ENCODE measurements at regions not wholly inside any gene's neighbourhood (a gene's known extent, or its start where the extent isn't known, plus 50 kb on each side); places are given as distances from the start of the nearest gene placed in this dataset.
"Not testable (repeated sequence)": the region's sequence is repeated elsewhere in the genome, so short reads cannot be mapped to it uniquely, and the experiment has no call there.

DNA sequence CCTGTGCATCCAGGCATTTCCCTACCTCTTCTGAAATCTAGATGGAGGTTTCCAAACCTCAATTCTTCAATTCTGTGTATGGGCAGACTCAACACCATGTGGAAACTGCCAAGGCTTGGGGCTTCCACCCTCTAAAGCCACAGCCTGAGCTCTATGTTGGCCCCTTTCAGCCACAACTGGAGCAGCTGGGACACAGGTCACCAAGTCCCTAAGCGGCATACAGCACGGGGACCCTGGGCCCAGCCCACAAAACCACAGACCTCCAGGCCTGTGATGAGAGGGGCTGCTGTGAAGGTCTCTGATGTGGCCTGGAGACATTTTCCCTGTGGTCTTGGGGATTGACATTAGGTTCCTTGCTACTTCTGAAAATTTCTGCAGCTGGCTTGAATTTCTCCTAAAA lies 255.4 kb downstream of the TDRD15 start:
- CTCF ChIA-PET, result no interaction called here
- Histone ChIP-seq H3K36me3 (ENCODE audit: control insufficient read depth in 1 of 2, insufficient read depth in 2 of 2, low read length in 2 of 2) (no peaks in the 10 kb centered on the region), H3K4me3 (replicated peaks in 1 of 2; ENCODE audit: low read depth in 1 of 2, low read length in 2 of 2) (no peak overlapping the region), H3K9me2 (ENCODE audit: insufficient read depth) (no peaks in the 10 kb centered on the region), H3K9ac (ENCODE audit: low read length) (no peak overlapping the region), H4K20me1 (ENCODE audit: insufficient read depth) (no peaks in the 10 kb centered on the region), H3K4me1 (ENCODE audit: control insufficient read depth in 1 of 2, insufficient read depth in 2 of 2, low read length in 2 of 2) (no peaks in the 10 kb centered on the region), H3K27me3 (ENCODE audit: insufficient read depth, low read length) (no peaks in the 10 kb centered on the region), H2AFZ (ENCODE audit: low read depth, low read length, poor library complexity, severe bottlenecking) (no peak overlapping the region), H3K4me2 (ENCODE audit: low read length) (no peak overlapping the region), H3K79me2 (ENCODE audit: insufficient read depth, low read length) (no peaks in the 10 kb centered on the region), H3K27ac (ENCODE audit: low read depth, low read length) (no peak overlapping the region), H3K9me3 (ENCODE audit: control insufficient read depth in 1 of 2, insufficient read depth in 1 of 2, low read depth in 1 of 2, low read length in 2 of 2) (no peaks in the 10 kb centered on the region)
- intact Hi-C loops (cut with micrococcal nuclease), result no loop called here
- POLR2A ChIA-PET, result no interaction called here
- BruUV-seq (replicated peaks), result no TSS peak
- no peak for ATAC-seq
- RAD21 ChIA-PET (ENCODE audit: low non-redundant PET in 1 of 2, low total read pairs in 2 of 2, uncharacterized antibody in 2 of 2, unreplicated experiment in 2 of 2), result no interaction called here
- no peak for TF ChIP-seq JUND (IDR thresholded peaks at IDR 0.05)
- no peak for TF ChIP-seq RAD21 (IDR thresholded peaks at IDR 0.05; ENCODE audit: low read depth)
- TF ChIP-seq, protein P1, sequence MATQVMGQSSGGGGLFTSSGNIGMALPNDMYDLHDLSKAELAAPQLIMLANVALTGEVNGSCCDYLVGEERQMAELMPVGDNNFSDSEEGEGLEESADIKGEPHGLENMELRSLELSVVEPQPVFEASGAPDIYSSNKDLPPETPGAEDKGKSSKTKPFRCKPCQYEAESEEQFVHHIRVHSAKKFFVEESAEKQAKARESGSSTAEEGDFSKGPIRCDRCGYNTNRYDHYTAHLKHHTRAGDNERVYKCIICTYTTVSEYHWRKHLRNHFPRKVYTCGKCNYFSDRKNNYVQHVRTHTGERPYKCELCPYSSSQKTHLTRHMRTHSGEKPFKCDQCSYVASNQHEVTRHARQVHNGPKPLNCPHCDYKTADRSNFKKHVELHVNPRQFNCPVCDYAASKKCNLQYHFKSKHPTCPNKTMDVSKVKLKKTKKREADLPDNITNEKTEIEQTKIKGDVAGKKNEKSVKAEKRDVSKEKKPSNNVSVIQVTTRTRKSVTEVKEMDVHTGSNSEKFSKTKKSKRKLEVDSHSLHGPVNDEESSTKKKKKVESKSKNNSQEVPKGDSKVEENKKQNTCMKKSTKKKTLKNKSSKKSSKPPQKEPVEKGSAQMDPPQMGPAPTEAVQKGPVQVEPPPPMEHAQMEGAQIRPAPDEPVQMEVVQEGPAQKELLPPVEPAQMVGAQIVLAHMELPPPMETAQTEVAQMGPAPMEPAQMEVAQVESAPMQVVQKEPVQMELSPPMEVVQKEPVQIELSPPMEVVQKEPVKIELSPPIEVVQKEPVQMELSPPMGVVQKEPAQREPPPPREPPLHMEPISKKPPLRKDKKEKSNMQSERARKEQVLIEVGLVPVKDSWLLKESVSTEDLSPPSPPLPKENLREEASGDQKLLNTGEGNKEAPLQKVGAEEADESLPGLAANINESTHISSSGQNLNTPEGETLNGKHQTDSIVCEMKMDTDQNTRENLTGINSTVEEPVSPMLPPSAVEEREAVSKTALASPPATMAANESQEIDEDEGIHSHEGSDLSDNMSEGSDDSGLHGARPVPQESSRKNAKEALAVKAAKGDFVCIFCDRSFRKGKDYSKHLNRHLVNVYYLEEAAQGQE (IDR thresholded peaks at IDR 0.05; ENCODE audit: low read depth), result no peak
- no peak for TF ChIP-seq CBX3 (IDR thresholded peaks at IDR 0.05; ENCODE audit: low read depth)
- TF ChIP-seq, protein P2, sequence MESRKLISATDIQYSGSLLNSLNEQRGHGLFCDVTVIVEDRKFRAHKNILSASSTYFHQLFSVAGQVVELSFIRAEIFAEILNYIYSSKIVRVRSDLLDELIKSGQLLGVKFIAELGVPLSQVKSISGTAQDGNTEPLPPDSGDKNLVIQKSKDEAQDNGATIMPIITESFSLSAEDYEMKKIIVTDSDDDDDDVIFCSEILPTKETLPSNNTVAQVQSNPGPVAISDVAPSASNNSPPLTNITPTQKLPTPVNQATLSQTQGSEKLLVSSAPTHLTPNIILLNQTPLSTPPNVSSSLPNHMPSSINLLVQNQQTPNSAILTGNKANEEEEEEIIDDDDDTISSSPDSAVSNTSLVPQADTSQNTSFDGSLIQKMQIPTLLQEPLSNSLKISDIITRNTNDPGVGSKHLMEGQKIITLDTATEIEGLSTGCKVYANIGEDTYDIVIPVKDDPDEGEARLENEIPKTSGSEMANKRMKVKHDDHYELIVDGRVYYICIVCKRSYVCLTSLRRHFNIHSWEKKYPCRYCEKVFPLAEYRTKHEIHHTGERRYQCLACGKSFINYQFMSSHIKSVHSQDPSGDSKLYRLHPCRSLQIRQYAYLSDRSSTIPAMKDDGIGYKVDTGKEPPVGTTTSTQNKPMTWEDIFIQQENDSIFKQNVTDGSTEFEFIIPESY (IDR thresholded peaks at IDR 0.05; ENCODE audit: extremely low read depth, insufficient replicate concordance, low read length), result no peak
- no peak for TF ChIP-seq SRF (IDR thresholded peaks at IDR 0.05; ENCODE audit: low read depth)
- TF ChIP-seq, protein P3, sequence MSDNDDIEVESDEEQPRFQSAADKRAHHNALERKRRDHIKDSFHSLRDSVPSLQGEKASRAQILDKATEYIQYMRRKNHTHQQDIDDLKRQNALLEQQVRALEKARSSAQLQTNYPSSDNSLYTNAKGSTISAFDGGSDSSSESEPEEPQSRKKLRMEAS (IDR thresholded peaks at IDR 0.05), result no peak
- no peak for TF ChIP-seq ZNF274 (IDR thresholded peaks at IDR 0.05; ENCODE audit: low read depth, low read length)
- TF ChIP-seq POLR2AphosphoS5 (IDR thresholded peaks at IDR 0.05; ENCODE audit: low read depth, low read length), result no peak
- TF ChIP-seq, protein P4, sequence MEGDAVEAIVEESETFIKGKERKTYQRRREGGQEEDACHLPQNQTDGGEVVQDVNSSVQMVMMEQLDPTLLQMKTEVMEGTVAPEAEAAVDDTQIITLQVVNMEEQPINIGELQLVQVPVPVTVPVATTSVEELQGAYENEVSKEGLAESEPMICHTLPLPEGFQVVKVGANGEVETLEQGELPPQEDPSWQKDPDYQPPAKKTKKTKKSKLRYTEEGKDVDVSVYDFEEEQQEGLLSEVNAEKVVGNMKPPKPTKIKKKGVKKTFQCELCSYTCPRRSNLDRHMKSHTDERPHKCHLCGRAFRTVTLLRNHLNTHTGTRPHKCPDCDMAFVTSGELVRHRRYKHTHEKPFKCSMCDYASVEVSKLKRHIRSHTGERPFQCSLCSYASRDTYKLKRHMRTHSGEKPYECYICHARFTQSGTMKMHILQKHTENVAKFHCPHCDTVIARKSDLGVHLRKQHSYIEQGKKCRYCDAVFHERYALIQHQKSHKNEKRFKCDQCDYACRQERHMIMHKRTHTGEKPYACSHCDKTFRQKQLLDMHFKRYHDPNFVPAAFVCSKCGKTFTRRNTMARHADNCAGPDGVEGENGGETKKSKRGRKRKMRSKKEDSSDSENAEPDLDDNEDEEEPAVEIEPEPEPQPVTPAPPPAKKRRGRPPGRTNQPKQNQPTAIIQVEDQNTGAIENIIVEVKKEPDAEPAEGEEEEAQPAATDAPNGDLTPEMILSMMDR (IDR thresholded peaks at IDR 0.05 in 2 of 3, conservative IDR thresholded peaks at IDR 0.05 in 1 of 3; ENCODE audit: borderline replicate concordance in 1 of 3, insufficient read depth in 1 of 3, low read depth in 2 of 3, low read length in 2 of 3), result no peak
- DNase-seq (ENCODE audit: low read depth, low spot score), result no peak

DNA sequence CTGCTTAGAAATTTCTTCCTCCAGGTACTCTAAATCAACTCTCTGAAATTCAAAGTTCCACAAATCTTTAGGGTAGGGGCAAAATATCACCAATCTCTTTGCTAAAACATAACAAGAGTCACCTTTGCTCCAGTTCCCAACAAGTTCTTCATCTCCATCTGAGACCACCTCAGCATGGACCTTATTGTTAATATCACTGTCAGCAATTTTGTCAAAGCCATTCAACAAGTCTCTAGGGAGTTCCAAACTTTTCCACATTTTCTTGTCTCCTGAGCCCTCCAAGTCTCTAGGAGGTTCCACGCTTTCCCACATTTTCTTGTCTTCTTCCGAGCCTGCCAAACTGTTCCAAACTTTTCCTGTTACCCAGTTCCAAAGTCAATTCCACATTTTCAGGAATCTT lies 255.9 kb downstream of the TDRD15 start:
- DNase-seq (ENCODE audit: low read depth, low spot score); H3K27ac ChIP-seq (ENCODE audit: low read depth, low read length); H3K36me3 ChIP-seq (ENCODE audit: control insufficient read depth in 1 of 2, insufficient read depth in 2 of 2, low read length in 2 of 2); ATAC-seq; H4K20me1 ChIP-seq (ENCODE audit: insufficient read depth); CTCF ChIA-PET; H3K9me2 ChIP-seq (ENCODE audit: insufficient read depth); RAD21 ChIA-PET (ENCODE audit: low non-redundant PET in 1 of 2, low total read pairs in 2 of 2, uncharacterized antibody in 2 of 2, unreplicated experiment in 2 of 2); H3K4me2 ChIP-seq (ENCODE audit: low read length); H3K79me2 ChIP-seq (ENCODE audit: insufficient read depth, low read length); H3K9me3 ChIP-seq (ENCODE audit: control insufficient read depth in 1 of 2, insufficient read depth in 1 of 2, low read depth in 1 of 2, low read length in 2 of 2); POLR2A ChIA-PET; H3K4me1 ChIP-seq (ENCODE audit: control insufficient read depth in 1 of 2, insufficient read depth in 2 of 2, low read length in 2 of 2); H2AFZ ChIP-seq (ENCODE audit: low read depth, low read length, poor library complexity, severe bottlenecking); H3K27me3 ChIP-seq (ENCODE audit: insufficient read depth, low read length); BruUV-seq (replicated peaks); H3K4me3 ChIP-seq (replicated peaks in 1 of 2; ENCODE audit: low read depth in 1 of 2, low read length in 2 of 2); H3K9ac ChIP-seq (ENCODE audit: low read length); intact Hi-C loops (cut with micrococcal nuclease): not testable (repeated sequence)
